ENCODE measurements at regions not wholly inside any gene's neighbourhood (a gene's known extent, or its start where the extent isn't known, plus 50 kb on each side); places are given as distances from the start of the nearest gene placed in this dataset.

DNA sequence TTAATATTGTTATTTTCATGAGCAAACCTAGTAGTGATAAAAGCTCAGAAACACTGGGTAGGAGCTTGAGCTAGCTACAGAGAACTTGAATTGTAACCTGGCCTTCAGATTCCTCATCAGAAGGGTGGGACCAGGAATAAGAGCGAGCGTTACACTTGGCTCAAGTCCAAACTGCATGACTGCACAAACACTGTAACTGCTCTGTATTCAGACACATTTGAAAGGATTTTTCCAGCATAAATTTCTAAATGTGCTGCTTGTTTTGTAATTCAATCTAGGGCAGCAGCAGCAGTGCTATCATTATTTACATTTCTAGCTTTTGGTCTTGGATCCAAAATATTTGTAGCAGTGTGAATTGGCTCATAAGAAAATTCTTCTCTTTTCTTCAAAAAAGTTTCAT is 133.0 kb upstream of the TMLHE start:
- TF ChIP-seq POLR2AphosphoS5 (IDR thresholded peaks at IDR 0.05; ENCODE audit: insufficient read depth, low read depth, low read length) (no peak), POLR2A (IDR thresholded peaks at IDR 0.05; ENCODE audit: low read depth, low read length) (no peak), FOS (IDR thresholded peaks at IDR 0.05; ENCODE audit: borderline replicate concordance, insufficient read depth, low read length) (no peak), EZH2 (IDR thresholded peaks at IDR 0.05; ENCODE audit: borderline replicate concordance, low read depth, low read length, severe bottlenecking) (no peak), MYC (IDR thresholded peaks at IDR 0.05; ENCODE audit: low read depth, low read length) (no peak), JUN (IDR thresholded peaks at IDR 0.05; ENCODE audit: borderline replicate concordance, insufficient read depth, insufficient read length, low read depth) (no peak)
- TF ChIP-seq, protein P1, sequence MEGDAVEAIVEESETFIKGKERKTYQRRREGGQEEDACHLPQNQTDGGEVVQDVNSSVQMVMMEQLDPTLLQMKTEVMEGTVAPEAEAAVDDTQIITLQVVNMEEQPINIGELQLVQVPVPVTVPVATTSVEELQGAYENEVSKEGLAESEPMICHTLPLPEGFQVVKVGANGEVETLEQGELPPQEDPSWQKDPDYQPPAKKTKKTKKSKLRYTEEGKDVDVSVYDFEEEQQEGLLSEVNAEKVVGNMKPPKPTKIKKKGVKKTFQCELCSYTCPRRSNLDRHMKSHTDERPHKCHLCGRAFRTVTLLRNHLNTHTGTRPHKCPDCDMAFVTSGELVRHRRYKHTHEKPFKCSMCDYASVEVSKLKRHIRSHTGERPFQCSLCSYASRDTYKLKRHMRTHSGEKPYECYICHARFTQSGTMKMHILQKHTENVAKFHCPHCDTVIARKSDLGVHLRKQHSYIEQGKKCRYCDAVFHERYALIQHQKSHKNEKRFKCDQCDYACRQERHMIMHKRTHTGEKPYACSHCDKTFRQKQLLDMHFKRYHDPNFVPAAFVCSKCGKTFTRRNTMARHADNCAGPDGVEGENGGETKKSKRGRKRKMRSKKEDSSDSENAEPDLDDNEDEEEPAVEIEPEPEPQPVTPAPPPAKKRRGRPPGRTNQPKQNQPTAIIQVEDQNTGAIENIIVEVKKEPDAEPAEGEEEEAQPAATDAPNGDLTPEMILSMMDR (IDR thresholded peaks at IDR 0.05; ENCODE audit: extremely low read depth in 1 of 2, insufficient read depth in 1 of 2, low read depth in 1 of 2, low read length in 2 of 2): no peak
- TF ChIP-seq, protein P2, sequence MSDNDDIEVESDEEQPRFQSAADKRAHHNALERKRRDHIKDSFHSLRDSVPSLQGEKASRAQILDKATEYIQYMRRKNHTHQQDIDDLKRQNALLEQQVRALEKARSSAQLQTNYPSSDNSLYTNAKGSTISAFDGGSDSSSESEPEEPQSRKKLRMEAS (IDR thresholded peaks at IDR 0.05; ENCODE audit: insufficient read depth, insufficient read length): no peak

Measured in endothelial cell of umbilical vein (primary cell).